Thyroid gland (tissue), 4 donors: ENCODE measurements at regions not wholly inside any gene's neighbourhood (a gene's known extent, or its start where the extent isn't known, plus 50 kb on each side); places are given as distances from the start of the nearest gene placed in this dataset.

Source experiments
- POLR2A ChIP-seq, 2 donors: fragments of 450-650 bp; IDR thresholded peaks; one replicate each; pipeline ENCODE4 v1.6.1; 2017; ENCODE audit warnings: antibody characterized with exemption in 2 of 2, mild to moderate bottlenecking in 2 of 2, moderate library complexity in 1 of 2
- TF ChIP-seq, protein P1 (sequence below), 6 experiments: fragments of 200-600 bp in 3 of 6; fragments of 450-650 bp in 3 of 6; sonication (generic) in 3 of 6; IDR thresholded peaks; one replicate each; pipeline ENCODE4 v1.5.1; 2016 to 2019; ENCODE audit warnings: antibody characterized with exemption in 6 of 6, mild to moderate bottlenecking in 2 of 6, inconsistent platforms in 1 of 6, moderate library complexity in 1 of 6

GRCh38 chr16:11445486-11445885 lies 100.2 kb downstream of the RMI2 start:
- TF ChIP-seq, protein P1, sequence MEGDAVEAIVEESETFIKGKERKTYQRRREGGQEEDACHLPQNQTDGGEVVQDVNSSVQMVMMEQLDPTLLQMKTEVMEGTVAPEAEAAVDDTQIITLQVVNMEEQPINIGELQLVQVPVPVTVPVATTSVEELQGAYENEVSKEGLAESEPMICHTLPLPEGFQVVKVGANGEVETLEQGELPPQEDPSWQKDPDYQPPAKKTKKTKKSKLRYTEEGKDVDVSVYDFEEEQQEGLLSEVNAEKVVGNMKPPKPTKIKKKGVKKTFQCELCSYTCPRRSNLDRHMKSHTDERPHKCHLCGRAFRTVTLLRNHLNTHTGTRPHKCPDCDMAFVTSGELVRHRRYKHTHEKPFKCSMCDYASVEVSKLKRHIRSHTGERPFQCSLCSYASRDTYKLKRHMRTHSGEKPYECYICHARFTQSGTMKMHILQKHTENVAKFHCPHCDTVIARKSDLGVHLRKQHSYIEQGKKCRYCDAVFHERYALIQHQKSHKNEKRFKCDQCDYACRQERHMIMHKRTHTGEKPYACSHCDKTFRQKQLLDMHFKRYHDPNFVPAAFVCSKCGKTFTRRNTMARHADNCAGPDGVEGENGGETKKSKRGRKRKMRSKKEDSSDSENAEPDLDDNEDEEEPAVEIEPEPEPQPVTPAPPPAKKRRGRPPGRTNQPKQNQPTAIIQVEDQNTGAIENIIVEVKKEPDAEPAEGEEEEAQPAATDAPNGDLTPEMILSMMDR (IDR thresholded peaks at IDR 0.05) = no peak
- TF ChIP-seq POLR2A (IDR thresholded peaks at IDR 0.05) = no peak
